Stimulated activated CD4-positive, alpha-beta T cell treated with anti-CD3 and anti-CD28 coated beads, Interleukin-1b, Interleukin-23, amount 100 ng/mL, for 24 hours (primary cell): ENCODE measurements at regions not wholly inside any gene's neighbourhood (a gene's known extent, or its start where the extent isn't known, plus 50 kb on each side); places are given as distances from the start of the nearest gene placed in this dataset.

Experiments used
- DNase-seq, 4 experiments: peaks; one replicate each; pipeline ENCODE4 v3.0.0-alpha.2; 2020; ENCODE audit warnings: low read depth in 4 of 4, low spot score in 1 of 4

GRCh38 chr14:101474563-101475455, 86.5 kb upstream of the DIO3 start:
- DNase-seq, result no peak

GRCh38 chr14:101475456-101476257, 85.6 kb upstream of the DIO3 start:
- no peak for DNase-seq

- DNase-seq, result no peak
Observed at GRCh38 chr14:101476258-101476915, 84.9 kb upstream of the DIO3 start.

GRCh38 chr14:101476916-101477553, 84.3 kb upstream of the DIO3 start:
- DNase-seq, result no peak

GRCh38 chr14:101477648-101478047, 83.6 kb upstream of the DIO3 start:
- no peak for DNase-seq

GRCh38 chr14:101478096-101478495, 83.2 kb upstream of the DIO3 start:
- DNase-seq, result no peak

GRCh38 chr14:101478796-101479410, 82.4 kb upstream of the DIO3 start:
- DNase-seq, result no peak

GRCh38 chr14:101480022-101480746, 81.1 kb upstream of the DIO3 start:
- DNase-seq, result no peak

GRCh38 chr14:101480747-101481530, 80.4 kb upstream of the DIO3 start:
- DNase-seq, result no peak

- DNase-seq, result no peak
Observed at GRCh38 chr14:101481557-101481956, 79.7 kb upstream of the DIO3 start.

- no peak for DNase-seq
Observed at GRCh38 chr14:101482066-101482465, 79.2 kb upstream of the DIO3 start.

- DNase-seq, result no peak
Observed at GRCh38 chr14:101483829-101484228, 77.5 kb upstream of the DIO3 start.

GRCh38 chr14:101489092-101489760, 72.1 kb upstream of the DIO3 start:
- DNase-seq, result no peak

GRCh38 chr14:101490771-101491170, 70.5 kb upstream of the DIO3 start:
- no peak for DNase-seq

- no peak for DNase-seq
Observed at GRCh38 chr14:101491841-101492240, 69.5 kb upstream of the DIO3 start.

GRCh38 chr14:101492716-101493115, 68.6 kb upstream of the DIO3 start:
- no peak for DNase-seq

- DNase-seq, result no peak
Observed at GRCh38 chr14:101494826-101495225, 66.5 kb upstream of the DIO3 start.

GRCh38 chr14:101495284-101495683, 66.0 kb upstream of the DIO3 start:
- no peak for DNase-seq
